Osteocyte (in vitro differentiated cells): ENCODE measurements at regions not wholly inside any gene's neighbourhood (a gene's known extent, or its start where the extent isn't known, plus 50 kb on each side); places are given as distances from the start of the nearest gene placed in this dataset.

Experiments
- DNase-seq: peaks from one replicate; pipeline ENCODE4 v3.0.0; 2021; ENCODE audit warnings: mixed read lengths; ENCODE audit not compliant: unreplicated experiment; ENCODE audit errors: extremely low spot score
- H3K27ac Mint-ChIP-seq: one replicate; pipeline ENCODE4 v1.8.0; 2021; ENCODE audit warnings: mild to moderate bottlenecking, mixed read lengths; ENCODE audit not compliant: unreplicated experiment
- H3K27me3 Mint-ChIP-seq: one replicate; pipeline ENCODE4 v1.8.0; 2021; ENCODE audit warnings: mixed read lengths; ENCODE audit not compliant: unreplicated experiment
- H3K36me3 Mint-ChIP-seq: one replicate; pipeline ENCODE4 v1.8.0; 2021; ENCODE audit warnings: mixed read lengths; ENCODE audit not compliant: unreplicated experiment
- H3K4me1 Mint-ChIP-seq: one replicate; pipeline ENCODE4 v1.8.0; 2021; ENCODE audit warnings: mixed read lengths; ENCODE audit not compliant: unreplicated experiment
- H3K4me3 Mint-ChIP-seq: one replicate; pipeline ENCODE4 v1.8.0; 2021; ENCODE audit warnings: mild to moderate bottlenecking, moderate library complexity, mixed read lengths; ENCODE audit not compliant: unreplicated experiment
- H3K9me3 Mint-ChIP-seq: one replicate; pipeline ENCODE4 v1.8.0; 2021; ENCODE audit warnings: mixed read lengths; ENCODE audit not compliant: unreplicated experiment
- CTCF ChIP-seq: fragments of 200-600 bp; sonication (generic); IDR thresholded peaks from 2 replicates; pipeline ENCODE4 v1.5.0; 2021; ENCODE audit warnings: antibody characterized with exemption, mild to moderate bottlenecking, moderate library complexity

- TF ChIP-seq CTCF, result no peak
- no peaks in the 10 kb centered on the region for H3K4me1 Mint-ChIP-seq
- no peaks in the 10 kb centered on the region for H3K36me3 Mint-ChIP-seq
- peaks cover 2% of the 10 kb centered on the region for H3K27me3 Mint-ChIP-seq
- no peak overlapping the region for H3K27ac Mint-ChIP-seq
- H3K4me3 Mint-ChIP-seq, result no peak overlapping the region
- H3K9me3 Mint-ChIP-seq, result no peaks in the 10 kb centered on the region
- DNase-seq, result no peak
Measured at GRCh38 chr1:104785575-104786187, 1036.0 kb downstream of the AMY1C start.

GRCh38 chr1:104787866-104788510 is 1038.3 kb downstream of the AMY1C start:
- H3K27me3 Mint-ChIP-seq, result peaks cover 3% of the 10 kb centered on the region
- DNase-seq, result no peak
- H3K4me3 Mint-ChIP-seq, result no peak overlapping the region
- H3K9me3 Mint-ChIP-seq, result no peaks in the 10 kb centered on the region
- no peak for TF ChIP-seq CTCF
- H3K27ac Mint-ChIP-seq, result no peak overlapping the region
- no peaks in the 10 kb centered on the region for H3K4me1 Mint-ChIP-seq
- no peaks in the 10 kb centered on the region for H3K36me3 Mint-ChIP-seq

- DNase-seq, result no peak
- Mint-ChIP-seq H3K27me3 (peaks cover 3% of the 10 kb centered on the region), H3K36me3 (no peaks in the 10 kb centered on the region), H3K4me3 (no peak overlapping the region), H3K27ac (no peak overlapping the region), H3K4me1 (no peaks in the 10 kb centered on the region), H3K9me3 (peaks cover 3% of the 10 kb centered on the region)
- TF ChIP-seq CTCF, result no peak
Measured at GRCh38 chr1:104791030-104791429, 1041.3 kb downstream of the AMY1C start.

GRCh38 chr1:104794035-104794434 is 1044.3 kb downstream of the AMY1C start:
- H3K4me3 Mint-ChIP-seq, result no peak overlapping the region

More at GRCh38 chr1:104794035-104794434, 1044.3 kb downstream of the AMY1C start:
- H3K27ac Mint-ChIP-seq, result no peak overlapping the region
- peaks cover 3% of the 10 kb centered on the region for H3K27me3 Mint-ChIP-seq
- TF ChIP-seq CTCF, result no peak
- H3K9me3 Mint-ChIP-seq, result peaks cover 3% of the 10 kb centered on the region
- peaks cover 10% of the 10 kb centered on the region for H3K4me1 Mint-ChIP-seq
- H3K36me3 Mint-ChIP-seq, result no peaks in the 10 kb centered on the region
- DNase-seq, result no peak
